ENCODE measurements at regions not wholly inside any gene's neighbourhood (a gene's known extent, or its start where the extent isn't known, plus 50 kb on each side); places are given as distances from the start of the nearest gene placed in this dataset.

- CTCF ChIA-PET, result no interaction called here
- POLR2A ChIA-PET, result no interaction called here
Measured at GRCh38 chr5:98470747-98471146, 302.7 kb upstream of the RGMB start.

GRCh38 chr5:98471458-98471857 lies 302.0 kb upstream of the RGMB start:
- H3K27ac ChIP-seq (ENCODE audit: low read length), result no peak overlapping the region
- in situ Hi-C loops (cut with HindIII; ENCODE audit: low pct_unique_long_range_greater_than_20kb, low sequenced_read_pairs), result no loop called here
- H3K4me1 ChIP-seq (ENCODE audit: control insufficient read depth, insufficient read depth, low read length), result no peaks in the 10 kb centered on the region
- no peaks in the 10 kb centered on the region for H3K27me3 ChIP-seq (ENCODE audit: control insufficient read depth, insufficient read depth, low read length)
- no peak for DNase-seq (ENCODE audit: low read depth, low spot score)
- H3K36me3 ChIP-seq (ENCODE audit: control insufficient read depth, insufficient read depth, low read length), result no peaks in the 10 kb centered on the region
- no peak for ATAC-seq
- TF ChIP-seq TCF7L2 (IDR thresholded peaks at IDR 0.05; ENCODE audit: low read depth, low read length), result no peak
- no peak for TF ChIP-seq CTCF (IDR thresholded peaks at IDR 0.05)
- TF ChIP-seq REST (IDR thresholded peaks at IDR 0.05; ENCODE audit: insufficient read depth in 1 of 2, low read depth in 2 of 2, low read length in 1 of 2), result no peak
- no peak for TF ChIP-seq POLR2AphosphoS5 (IDR thresholded peaks at IDR 0.05; ENCODE audit: low read depth, low read length)
- TF ChIP-seq SIN3A (IDR thresholded peaks at IDR 0.05; ENCODE audit: borderline replicate concordance, insufficient read depth, low read depth, low read length), result no peak
- no TSS peak for BruUV-seq (replicated peaks)
- ChIA-PET CTCF (no interaction called here), POLR2A (no interaction called here)
- no peak overlapping the region for H3K4me3 ChIP-seq (ENCODE audit: low read depth in 2 of 2, low read length in 2 of 2)
- intact Hi-C loops (cut with micrococcal nuclease; ENCODE audit: unreplicated experiment), result no loop called here
- no peaks in the 10 kb centered on the region for H3K9me3 ChIP-seq (ENCODE audit: control insufficient read depth, insufficient read depth, low read depth, low read length)

More at GRCh38 chr5:98470747-98471146, 302.7 kb upstream of the RGMB start:
- Histone ChIP-seq H3K27ac (ENCODE audit: low read length) (no peak overlapping the region), H3K4me3 (ENCODE audit: low read depth in 2 of 2, low read length in 2 of 2) (no peak overlapping the region), H3K27me3 (ENCODE audit: control insufficient read depth, insufficient read depth, low read length) (no peaks in the 10 kb centered on the region), H3K36me3 (ENCODE audit: control insufficient read depth, insufficient read depth, low read length) (no peaks in the 10 kb centered on the region), H3K4me1 (ENCODE audit: control insufficient read depth, insufficient read depth, low read length) (no peaks in the 10 kb centered on the region), H3K9me3 (ENCODE audit: control insufficient read depth, insufficient read depth, low read depth, low read length) (no peaks in the 10 kb centered on the region)
- BruUV-seq (replicated peaks), result no TSS peak
- DNase-seq (ENCODE audit: low read depth, low spot score) (no peak), ATAC-seq (no peak)
- intact Hi-C loops (cut with micrococcal nuclease; ENCODE audit: unreplicated experiment), result no loop called here
- in situ Hi-C loops (cut with HindIII; ENCODE audit: low pct_unique_long_range_greater_than_20kb, low sequenced_read_pairs), result no loop called here
- TF ChIP-seq TCF7L2 (IDR thresholded peaks at IDR 0.05; ENCODE audit: low read depth, low read length) (no peak), SIN3A (IDR thresholded peaks at IDR 0.05; ENCODE audit: borderline replicate concordance, insufficient read depth, low read depth, low read length) (no peak), REST (IDR thresholded peaks at IDR 0.05; ENCODE audit: insufficient read depth in 1 of 2, low read depth in 2 of 2, low read length in 1 of 2) (no peak), CTCF (IDR thresholded peaks at IDR 0.05) (no peak), POLR2AphosphoS5 (IDR thresholded peaks at IDR 0.05; ENCODE audit: low read depth, low read length) (no peak)
